ENCODE measurements at regions not wholly inside any gene's neighbourhood (a gene's known extent, or its start where the extent isn't known, plus 50 kb on each side); places are given as distances from the start of the nearest gene placed in this dataset.

DNA sequence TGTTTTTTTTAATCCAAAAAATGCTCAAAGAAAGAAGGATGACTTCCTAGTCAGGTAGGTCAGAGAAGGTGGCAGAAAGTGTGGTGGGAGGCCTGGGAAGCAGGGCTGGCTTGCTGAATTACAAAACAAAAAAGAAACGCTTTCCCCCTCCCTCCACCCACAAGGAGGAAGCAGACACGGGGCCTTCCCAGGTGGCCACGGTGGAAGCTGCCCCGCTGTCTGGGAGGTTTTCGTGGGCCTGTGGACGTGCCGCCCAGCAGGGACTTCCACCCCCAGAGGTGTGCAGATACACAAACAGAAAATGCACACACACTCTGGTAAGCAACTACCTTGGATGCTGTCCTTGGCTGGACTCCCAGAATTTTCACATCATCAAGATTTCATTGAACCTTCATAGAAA lies 198.2 kb upstream of the CDH4 start:
- TF ChIP-seq, protein P1, sequence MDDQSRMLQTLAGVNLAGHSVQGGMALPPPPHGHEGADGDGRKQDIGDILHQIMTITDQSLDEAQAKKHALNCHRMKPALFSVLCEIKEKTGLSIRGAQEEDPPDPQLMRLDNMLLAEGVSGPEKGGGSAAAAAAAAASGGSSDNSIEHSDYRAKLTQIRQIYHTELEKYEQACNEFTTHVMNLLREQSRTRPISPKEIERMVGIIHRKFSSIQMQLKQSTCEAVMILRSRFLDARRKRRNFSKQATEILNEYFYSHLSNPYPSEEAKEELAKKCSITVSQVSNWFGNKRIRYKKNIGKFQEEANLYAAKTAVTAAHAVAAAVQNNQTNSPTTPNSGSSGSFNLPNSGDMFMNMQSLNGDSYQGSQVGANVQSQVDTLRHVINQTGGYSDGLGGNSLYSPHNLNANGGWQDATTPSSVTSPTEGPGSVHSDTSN (IDR thresholded peaks at IDR 0.05): no peak
- ChIA-PET POLR2A (no interaction called here), CTCF (interaction anchor here (1.7 kb wide), 1 partner anchor 7 kb away, joined by 4 read pairs; no protein-coding TSS in a partner anchor)
- FAIRE-seq (no peak), DNase-seq (ENCODE audit: low read depth in 1 of 2, low spot score in 1 of 2) (no peak), ATAC-seq (no peak)
- no peak overlapping the region for H3K27ac ChIP-seq
- no peak overlapping the region for H3K4me3 ChIP-seq
- no peaks in the 10 kb centered on the region for H3K4me1 ChIP-seq
- 81% methylated on average over 7 of the region's 7 CpGs for WGBS (ENCODE audit: missing lambda C conversion rate)
- no peak overlapping the region for H3K4me2 ChIP-seq
- H3K9me3 ChIP-seq: no peaks in the 10 kb centered on the region

DNA sequence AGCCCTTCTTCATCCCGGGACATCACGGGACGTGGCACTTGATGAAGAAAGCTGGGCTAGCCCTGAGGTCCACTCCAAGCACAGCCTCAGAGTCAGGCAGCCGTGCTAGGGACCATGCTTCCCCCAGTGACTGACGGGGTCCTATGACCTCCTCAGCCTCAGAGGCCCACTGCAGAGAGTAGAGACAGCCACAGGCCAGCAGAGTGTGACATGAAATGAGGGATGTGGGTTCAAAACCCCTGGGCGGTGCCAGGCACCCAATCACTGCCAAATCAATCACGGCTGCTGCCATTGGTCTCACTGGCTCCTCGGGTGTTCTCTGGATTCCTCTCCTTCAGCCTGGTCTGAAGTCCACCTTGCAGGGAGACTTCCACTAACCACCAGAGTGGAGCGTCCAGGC lies 197.7 kb upstream of the CDH4 start:
- TF ChIP-seq CHD4 (IDR thresholded peaks at IDR 0.05; ENCODE audit: borderline replicate concordance) (no peak), GATA3 (IDR thresholded peaks at IDR 0.05; ENCODE audit: borderline replicate concordance) (no peak), KDM1A (IDR thresholded peaks at IDR 0.05; ENCODE audit: low read depth) (no peak), FOSB (CRISPR knock-in tag; IDR thresholded peaks at IDR 0.05) (no peak), MAZ (IDR thresholded peaks at IDR 0.05; ENCODE audit: borderline replicate concordance, low read depth, low read length) (no peak), MAFK (IDR thresholded peaks at IDR 0.05; ENCODE audit: partially characterized antibody) (no peak), ZC3H11A (IDR thresholded peaks at IDR 0.05) (no peak), SREBF2 (IDR thresholded peaks at IDR 0.05) (no peak), PHF8 (IDR thresholded peaks at IDR 0.05; ENCODE audit: borderline replicate concordance, low read depth) (no peak), TFCP2L1 (CRISPR knock-in tag; IDR thresholded peaks at IDR 0.05) (no peak), RAD21 (conservative IDR thresholded peaks at IDR 0.05 in 1 of 2, IDR thresholded peaks at IDR 0.05 in 1 of 2) (no peak), HOXB13 (CRISPR knock-in tag; IDR thresholded peaks at IDR 0.05; ENCODE audit: low read depth) (no peak), BHLHE40 (IDR thresholded peaks at IDR 0.05; ENCODE audit: low read depth, low read length) (no peak)
- TF ChIP-seq, protein P1 (IDR thresholded peaks at IDR 0.05): no peak
- TF ChIP-seq, protein P2, sequence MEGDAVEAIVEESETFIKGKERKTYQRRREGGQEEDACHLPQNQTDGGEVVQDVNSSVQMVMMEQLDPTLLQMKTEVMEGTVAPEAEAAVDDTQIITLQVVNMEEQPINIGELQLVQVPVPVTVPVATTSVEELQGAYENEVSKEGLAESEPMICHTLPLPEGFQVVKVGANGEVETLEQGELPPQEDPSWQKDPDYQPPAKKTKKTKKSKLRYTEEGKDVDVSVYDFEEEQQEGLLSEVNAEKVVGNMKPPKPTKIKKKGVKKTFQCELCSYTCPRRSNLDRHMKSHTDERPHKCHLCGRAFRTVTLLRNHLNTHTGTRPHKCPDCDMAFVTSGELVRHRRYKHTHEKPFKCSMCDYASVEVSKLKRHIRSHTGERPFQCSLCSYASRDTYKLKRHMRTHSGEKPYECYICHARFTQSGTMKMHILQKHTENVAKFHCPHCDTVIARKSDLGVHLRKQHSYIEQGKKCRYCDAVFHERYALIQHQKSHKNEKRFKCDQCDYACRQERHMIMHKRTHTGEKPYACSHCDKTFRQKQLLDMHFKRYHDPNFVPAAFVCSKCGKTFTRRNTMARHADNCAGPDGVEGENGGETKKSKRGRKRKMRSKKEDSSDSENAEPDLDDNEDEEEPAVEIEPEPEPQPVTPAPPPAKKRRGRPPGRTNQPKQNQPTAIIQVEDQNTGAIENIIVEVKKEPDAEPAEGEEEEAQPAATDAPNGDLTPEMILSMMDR (IDR thresholded peaks at IDR 0.05): no peak
- TF ChIP-seq, protein P3, sequence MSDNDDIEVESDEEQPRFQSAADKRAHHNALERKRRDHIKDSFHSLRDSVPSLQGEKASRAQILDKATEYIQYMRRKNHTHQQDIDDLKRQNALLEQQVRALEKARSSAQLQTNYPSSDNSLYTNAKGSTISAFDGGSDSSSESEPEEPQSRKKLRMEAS (IDR thresholded peaks at IDR 0.05): no peak
- Histone ChIP-seq H3K9me3 (no peaks in the 10 kb centered on the region), H3K4me1 (no peaks in the 10 kb centered on the region), H3K4me2 (no peak overlapping the region), H3K4me3 (no peak overlapping the region), H3K27ac (no peak overlapping the region)
- POLR2A ChIA-PET: no interaction called here
- no peak for DNase-seq (ENCODE audit: low read depth in 1 of 2, low spot score in 1 of 2)
- FAIRE-seq: no peak
- no peak for ATAC-seq
- WGBS (ENCODE audit: missing lambda C conversion rate): 72% methylated on average over 8 of the region's 9 CpGs
- CTCF ChIA-PET: no interaction called here

DNA sequence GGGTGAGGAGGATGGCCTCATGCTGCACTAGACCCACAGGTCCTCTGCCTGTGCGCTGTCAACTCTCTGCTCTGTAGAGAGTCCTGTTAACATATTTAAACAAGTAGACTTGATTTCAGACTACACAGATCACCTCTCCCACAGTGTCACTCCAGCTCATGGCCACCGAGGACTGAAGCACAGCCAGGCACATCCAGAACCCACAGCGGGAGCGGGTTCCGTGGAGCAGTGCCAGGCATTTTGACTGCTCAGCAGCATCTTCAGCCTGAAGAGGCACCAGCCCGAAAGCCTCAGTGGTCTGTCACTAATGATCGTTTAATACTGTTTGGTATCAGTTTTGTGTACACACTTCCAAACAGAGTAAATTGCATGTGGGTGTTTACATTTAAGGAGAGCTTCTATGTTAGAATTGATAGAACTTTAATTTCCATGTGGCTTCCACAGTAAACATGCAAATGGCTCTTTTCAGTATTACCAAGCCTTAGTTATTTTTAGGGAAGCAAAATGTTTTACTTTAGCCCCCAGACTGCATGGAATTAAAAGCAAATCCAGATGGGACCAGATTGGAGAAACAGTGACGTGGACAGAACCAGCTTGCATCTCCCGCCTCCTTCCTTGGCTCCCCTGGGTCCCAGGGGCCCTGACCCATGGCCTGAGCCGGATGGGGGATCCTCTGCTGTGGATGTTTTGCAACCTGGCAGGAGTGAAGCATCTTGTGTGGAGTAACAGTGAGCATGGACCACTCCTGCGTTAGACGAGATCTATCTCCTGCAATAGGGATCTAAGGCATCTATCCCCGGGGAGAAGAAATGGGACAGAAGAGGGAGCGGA lies 196.7 kb upstream of the CDH4 start:
- DNase-seq (ENCODE audit: low read depth in 1 of 2, low spot score in 1 of 2): no peak
- WGBS (ENCODE audit: missing lambda C conversion rate): 78% methylated on average over 14 of the region's 14 CpGs
- H3K4me2 ChIP-seq: no peak overlapping the region
- no peak for ATAC-seq
- TF ChIP-seq, protein P4, sequence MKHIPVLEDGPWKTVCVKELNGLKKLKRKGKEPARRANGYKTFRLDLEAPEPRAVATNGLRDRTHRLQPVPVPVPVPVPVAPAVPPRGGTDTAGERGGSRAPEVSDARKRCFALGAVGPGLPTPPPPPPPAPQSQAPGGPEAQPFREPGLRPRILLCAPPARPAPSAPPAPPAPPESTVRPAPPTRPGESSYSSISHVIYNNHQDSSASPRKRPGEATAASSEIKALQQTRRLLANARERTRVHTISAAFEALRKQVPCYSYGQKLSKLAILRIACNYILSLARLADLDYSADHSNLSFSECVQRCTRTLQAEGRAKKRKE (CRISPR knock-in tag; IDR thresholded peaks at IDR 0.05; ENCODE audit: low read depth): no peak
- TF ChIP-seq RARB (CRISPR knock-in tag; IDR thresholded peaks at IDR 0.05): no peak
- TF ChIP-seq ESRRA (IDR thresholded peaks at IDR 0.05; ENCODE audit: borderline replicate concordance, low read length): no peak
- TF ChIP-seq CEBPB (IDR thresholded peaks at IDR 0.05): no peak
- no peak overlapping the region for H3K27ac ChIP-seq
- no peaks in the 10 kb centered on the region for H3K9me3 ChIP-seq
- ChIA-PET CTCF (interaction anchor here (0.9 kb wide), 1 partner anchor 109 kb away, joined by 3 read pairs; no protein-coding TSS in a partner anchor), POLR2A (no interaction called here)
- H3K4me1 ChIP-seq: no peaks in the 10 kb centered on the region
- H3K4me3 ChIP-seq: no peak overlapping the region
- FAIRE-seq: no peak
